ENCODE measurements at regions not wholly inside any gene's neighbourhood (a gene's known extent, or its start where the extent isn't known, plus 50 kb on each side); places are given as distances from the start of the nearest gene placed in this dataset.

DNA sequence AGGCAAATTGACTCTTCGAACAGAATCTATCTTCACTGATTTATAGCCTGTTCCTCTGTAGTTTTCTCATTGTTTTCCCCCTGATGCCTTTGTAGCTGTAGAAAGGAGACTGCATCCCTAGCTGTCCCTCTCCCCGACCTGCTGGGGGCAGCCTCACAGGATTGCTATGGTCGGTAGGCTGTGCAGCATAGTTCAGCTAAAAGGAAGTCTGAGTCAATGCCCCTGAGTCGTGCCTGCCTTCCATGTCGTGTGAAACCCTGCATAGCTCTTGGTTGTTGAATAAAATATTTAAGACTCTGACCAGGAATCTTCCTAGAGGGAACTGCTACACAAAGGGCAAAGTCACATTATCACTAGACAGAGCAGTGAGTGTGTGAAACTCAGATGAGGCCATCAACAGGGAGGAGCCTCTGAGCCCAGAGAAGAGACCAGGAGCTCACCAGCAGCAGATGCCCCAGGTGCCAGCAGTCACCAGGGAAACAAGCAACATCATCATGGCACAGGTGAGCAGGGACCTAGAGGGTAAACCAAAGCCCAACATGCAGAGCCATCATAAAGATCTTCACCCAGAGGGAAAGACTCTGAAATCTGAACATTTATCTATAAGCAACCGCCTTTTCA lies 108.4 kb upstream of the NBEA start:
- TF ChIP-seq, protein P1, sequence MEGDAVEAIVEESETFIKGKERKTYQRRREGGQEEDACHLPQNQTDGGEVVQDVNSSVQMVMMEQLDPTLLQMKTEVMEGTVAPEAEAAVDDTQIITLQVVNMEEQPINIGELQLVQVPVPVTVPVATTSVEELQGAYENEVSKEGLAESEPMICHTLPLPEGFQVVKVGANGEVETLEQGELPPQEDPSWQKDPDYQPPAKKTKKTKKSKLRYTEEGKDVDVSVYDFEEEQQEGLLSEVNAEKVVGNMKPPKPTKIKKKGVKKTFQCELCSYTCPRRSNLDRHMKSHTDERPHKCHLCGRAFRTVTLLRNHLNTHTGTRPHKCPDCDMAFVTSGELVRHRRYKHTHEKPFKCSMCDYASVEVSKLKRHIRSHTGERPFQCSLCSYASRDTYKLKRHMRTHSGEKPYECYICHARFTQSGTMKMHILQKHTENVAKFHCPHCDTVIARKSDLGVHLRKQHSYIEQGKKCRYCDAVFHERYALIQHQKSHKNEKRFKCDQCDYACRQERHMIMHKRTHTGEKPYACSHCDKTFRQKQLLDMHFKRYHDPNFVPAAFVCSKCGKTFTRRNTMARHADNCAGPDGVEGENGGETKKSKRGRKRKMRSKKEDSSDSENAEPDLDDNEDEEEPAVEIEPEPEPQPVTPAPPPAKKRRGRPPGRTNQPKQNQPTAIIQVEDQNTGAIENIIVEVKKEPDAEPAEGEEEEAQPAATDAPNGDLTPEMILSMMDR (IDR thresholded peaks at IDR 0.05): no peak
- TF ChIP-seq EP300 (IDR thresholded peaks at IDR 0.05) (no peak), POLR2A (IDR thresholded peaks at IDR 0.05) (no peak)

Data from gastroesophageal sphincter (tissue), 3 donors.